HPDE6-E6E7 (cell line): ENCODE measurements at regions not wholly inside any gene's neighbourhood (a gene's known extent, or its start where the extent isn't known, plus 50 kb on each side); places are given as distances from the start of the nearest gene placed in this dataset.
A peak's percentile ranks its signal among the peaks of the same experiment; 100 is the strongest.

Source experiments
- DNase-seq: peaks from one replicate; pipeline ENCODE4 v3.0.0; 2011; ENCODE audit warnings: missing footprints; ENCODE audit errors: extremely low spot score

DNA sequence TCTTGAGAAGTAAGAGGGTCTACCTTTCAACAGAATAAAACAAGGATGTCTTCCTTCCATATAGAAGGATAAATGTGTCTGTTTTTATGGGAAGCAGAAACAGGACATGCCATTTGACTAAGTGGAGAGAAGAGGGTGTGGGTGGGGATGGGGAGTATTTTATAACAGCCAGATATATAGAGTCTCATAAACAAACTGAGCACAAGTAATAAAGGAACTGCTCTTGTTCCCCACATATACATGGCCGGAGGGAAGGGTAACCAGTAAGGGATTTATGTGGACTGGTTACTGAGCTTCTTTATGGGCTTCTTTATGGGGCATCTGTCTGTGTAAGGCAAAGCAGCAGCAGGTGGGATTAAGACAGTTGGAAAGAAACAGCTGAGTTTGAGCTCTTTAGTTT, 558.1 kb downstream of the REEP3 start:
- no peak for DNase-seq

GRCh38 chr10:64080071-64080470, 558.9 kb downstream of the REEP3 start:
- no peak for DNase-seq

- no peak for DNase-seq
Measured at GRCh38 chr10:64081947-64082482, 560.8 kb downstream of the REEP3 start.

DNA sequence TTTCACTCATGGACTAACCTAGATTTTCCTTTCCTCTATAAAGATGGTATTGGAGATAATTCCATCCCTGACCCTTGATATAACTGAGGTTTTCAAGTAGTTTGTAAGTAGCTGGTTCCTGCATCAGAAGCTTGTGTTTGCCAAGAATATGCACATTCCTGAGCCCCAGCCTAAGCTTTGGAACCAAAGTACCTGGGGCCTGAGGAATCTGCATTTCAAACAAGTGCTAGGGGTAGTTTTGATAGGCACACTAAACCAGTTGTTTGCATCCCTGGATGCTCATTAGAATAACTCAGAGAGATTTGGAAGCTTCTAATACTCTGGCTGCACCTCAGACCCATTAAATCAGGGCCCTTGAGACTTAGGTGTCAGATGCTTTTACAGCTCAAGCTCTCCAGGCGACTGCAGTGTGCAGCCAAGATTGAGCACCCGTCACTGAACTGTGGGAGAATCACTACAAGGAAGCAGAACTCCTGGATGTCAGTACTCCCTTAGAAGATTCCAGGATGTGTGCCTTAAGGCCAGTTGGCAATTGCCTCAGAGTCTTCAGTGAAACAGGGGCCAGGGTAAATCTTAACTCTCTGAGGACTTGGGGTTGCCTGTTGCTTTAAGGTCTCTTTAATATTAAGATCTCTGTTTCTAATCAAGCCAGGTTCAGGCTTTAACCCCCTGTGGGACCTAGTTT, 565.0 kb downstream of the REEP3 start:
- DNase-seq, result no peak

- no peak for DNase-seq
Measured at GRCh38 chr10:64089648-64090047, 568.4 kb downstream of the REEP3 start.

DNA sequence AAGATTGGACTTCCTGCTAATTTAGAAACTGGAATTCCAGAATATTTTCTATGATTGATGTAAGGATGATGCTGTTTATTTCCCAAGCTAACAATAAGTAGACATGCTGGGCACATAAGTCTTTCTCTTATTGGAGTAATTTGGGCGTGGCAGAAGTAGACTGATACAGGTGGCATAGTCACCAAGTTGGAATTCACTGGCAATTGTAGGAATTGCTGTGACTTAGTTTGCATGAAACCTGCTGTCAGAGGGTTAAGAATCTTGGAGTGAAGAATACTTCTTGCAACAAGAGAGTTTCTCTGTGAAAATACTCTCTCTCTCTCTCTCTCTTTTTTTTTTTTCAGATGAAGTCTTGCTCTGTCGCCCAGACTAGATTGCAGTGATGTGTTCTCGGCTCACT, 569.7 kb downstream of the REEP3 start:
- DNase-seq, result no peak

DNA sequence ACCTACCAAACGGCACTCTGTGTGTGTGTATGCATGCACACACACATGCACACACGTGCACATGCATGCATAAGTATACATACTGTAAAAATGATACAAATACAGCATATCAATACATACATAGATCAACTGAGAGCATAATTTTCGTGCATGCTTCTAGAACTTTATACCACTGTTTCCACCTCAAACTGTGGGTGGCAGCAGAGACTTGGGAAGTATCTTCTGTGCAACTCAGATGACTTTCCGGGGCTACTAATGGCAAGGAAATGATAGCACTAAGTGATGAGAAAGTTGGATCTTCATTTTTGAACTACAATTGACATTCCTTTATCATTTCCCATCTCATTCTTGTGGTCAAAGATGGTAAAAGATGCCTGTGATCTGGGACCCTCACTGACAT, 570.7 kb downstream of the REEP3 start:
- peak; percentile 10 for DNase-seq

GRCh38 chr10:64093304-64093703, 572.1 kb downstream of the REEP3 start:
- no peak for DNase-seq

GRCh38 chr10:64093946-64094535, 572.8 kb downstream of the REEP3 start:
- no peak for DNase-seq

DNA sequence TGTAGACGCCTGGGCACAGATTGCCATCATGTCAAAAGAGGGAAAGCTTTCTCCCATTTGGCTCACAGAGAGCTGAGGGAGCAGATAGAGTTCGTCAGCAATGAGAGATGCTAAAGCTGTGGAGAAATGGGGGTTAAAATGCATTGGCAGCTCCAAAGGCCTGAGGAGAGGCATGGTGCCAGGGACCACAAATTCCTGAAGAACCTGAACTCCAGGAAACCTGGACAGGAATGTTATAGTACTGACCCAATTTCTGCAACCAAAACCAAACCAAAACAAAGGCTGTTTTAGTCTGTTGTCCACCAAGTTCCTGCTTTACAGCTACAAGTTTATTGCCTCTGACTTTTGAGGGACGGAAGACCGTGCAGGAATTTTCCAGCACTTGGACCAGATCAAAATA, 575.7 kb downstream of the REEP3 start:
- no peak for DNase-seq

DNA sequence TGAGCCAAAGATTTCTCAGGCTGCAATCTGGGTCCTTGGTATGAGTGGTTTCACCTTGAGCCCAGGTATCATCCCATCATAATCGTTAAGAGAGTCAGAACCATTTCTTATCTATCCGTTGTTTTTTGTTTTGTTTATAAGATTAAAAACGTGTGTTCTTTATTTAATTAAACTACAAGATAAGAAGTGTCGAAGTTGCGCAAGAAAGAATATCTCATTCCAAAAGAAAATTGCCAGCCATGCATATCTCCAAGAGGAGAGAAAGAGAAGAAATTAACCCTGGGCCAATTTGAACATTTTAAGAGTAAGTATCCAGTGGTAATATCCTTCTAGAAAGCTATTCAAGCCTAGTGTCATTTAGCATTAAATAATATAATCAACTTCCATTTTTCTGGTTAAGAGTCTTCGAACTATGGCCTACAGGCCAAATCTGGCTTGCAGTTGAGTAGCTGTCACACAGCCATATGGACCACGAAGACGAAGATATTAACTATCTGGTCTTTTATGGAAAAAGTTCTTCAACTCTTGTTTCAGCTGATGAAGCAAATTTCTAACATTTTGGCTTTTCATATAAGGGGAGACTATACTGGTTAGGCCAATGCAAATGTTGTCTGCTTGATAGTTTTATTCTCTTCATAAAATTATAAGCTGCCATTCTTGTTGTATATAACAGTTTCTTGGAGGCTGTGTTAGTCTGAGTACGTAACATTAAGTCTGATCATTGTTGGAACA, 576.4 kb downstream of the REEP3 start:
- no peak for DNase-seq

DNA sequence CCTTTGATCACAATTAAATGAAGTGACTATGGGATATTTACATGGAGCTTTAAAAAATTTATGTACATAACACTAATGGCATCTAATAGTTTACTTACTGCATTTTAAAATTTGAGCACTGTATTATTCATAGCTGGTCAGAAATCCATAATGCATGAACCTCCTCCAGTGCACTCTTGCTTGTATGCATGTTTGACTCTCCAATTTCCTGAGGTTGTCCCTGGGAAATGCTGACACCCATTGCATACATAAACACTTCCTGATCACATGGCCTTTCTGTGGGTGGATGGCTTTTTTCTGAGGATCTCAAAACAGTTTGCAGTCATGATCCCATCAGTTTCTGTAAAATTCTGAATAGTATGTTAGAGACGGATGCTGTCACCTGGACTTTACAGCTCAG, 577.8 kb downstream of the REEP3 start:
- DNase-seq, result no peak

GRCh38 chr10:64101606-64102263, 580.5 kb downstream of the REEP3 start:
- DNase-seq, result no peak

GRCh38 chr10:64102264-64102633, 581.0 kb downstream of the REEP3 start:
- DNase-seq, result no peak

- DNase-seq, result no peak
Measured at GRCh38 chr10:64102916-64103315, 581.7 kb downstream of the REEP3 start.

- no peak for DNase-seq
Measured at GRCh38 chr10:64103750-64104470, 582.7 kb downstream of the REEP3 start.

DNA sequence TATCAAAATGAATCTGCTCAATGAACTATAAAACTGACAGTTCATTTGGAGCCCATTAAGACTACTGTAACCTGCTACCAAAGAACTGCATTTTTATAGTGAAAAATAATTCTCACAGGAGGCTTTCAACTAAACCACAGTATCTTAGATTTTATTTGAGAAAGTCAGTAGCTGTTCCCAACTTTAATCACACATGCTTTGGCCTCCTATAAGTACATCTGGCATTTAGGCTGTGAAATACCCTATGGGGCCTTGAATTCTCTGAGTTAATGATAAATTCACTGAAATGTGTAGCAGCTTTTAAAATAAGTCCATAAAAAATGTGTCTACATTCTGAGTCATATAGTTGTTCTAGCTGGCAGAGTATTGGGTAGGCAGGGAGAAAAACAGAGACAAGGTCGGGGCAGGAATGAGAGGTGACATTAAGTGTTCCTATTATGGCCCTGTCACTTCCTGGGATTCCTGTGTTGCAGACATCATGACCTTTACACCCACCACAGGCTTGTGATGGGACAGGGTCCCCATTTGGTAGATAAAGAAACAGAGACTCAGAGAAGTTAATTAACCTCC, 588.8 kb downstream of the REEP3 start:
- DNase-seq, result no peak

- no peak for DNase-seq
Measured at GRCh38 chr10:64112701-64113355, 591.6 kb downstream of the REEP3 start.

- DNase-seq, result no peak
Measured at GRCh38 chr10:64113375-64113774, 592.2 kb downstream of the REEP3 start.

DNA sequence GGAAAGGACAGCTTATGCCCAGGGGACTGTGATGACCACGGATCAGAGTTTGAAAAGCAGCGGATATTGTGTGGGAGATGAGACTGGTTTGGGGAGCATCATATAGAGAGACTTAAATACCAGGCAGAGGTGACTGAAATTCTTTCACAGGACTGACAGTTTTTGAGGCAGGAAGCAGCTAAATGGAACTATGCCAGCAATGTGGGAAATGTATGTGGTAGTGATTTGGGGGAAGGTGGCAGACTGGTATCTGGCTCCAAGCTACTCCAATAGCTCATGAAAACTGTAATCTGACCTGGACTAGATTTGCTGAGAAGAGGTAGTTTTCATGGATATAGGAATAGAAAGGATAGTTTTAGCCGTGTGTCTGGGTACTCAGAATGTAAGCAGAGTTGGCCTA, 592.6 kb downstream of the REEP3 start:
- no peak for DNase-seq

GRCh38 chr10:64115471-64115870, 594.3 kb downstream of the REEP3 start:
- DNase-seq, result no peak
